Stomach (tissue), 8 donors: ENCODE measurements at regions not wholly inside any gene's neighbourhood (a gene's known extent, or its start where the extent isn't known, plus 50 kb on each side); places are given as distances from the start of the nearest gene placed in this dataset.

Experiments used
- DNase-seq, 2 donors: peaks; one replicate each; pipeline versions ENCODE4 v3.0.0 to v3.0.0-alpha.2; 2013 to 2019
- H3K27ac ChIP-seq, 5 donors: fragments of 200-600 bp in 4 of 5; sonication (generic) in 4 of 5; one replicate each; pipeline ENCODE4 v1.5.1; 2013 to 2019; ENCODE audit warnings: mild to moderate bottlenecking in 1 of 5, moderate library complexity in 1 of 5
- H3K27me3 ChIP-seq, 3 donors: fragments of 200-600 bp; sonication (generic); one replicate each; pipeline ENCODE4 v1.5.1; 2017 to 2019; ENCODE audit warnings: mixed run types in 1 of 3
- H3K36me3 ChIP-seq, 4 donors: fragments of 200-600 bp; sonication (generic); 1 replicate in 3 of 4; 2 replicates in 1 of 4; pipeline ENCODE4 v1.5.1; 2016 to 2019
- H3K4me1 ChIP-seq, 4 donors: fragments of 200-600 bp; sonication (generic); one replicate each; pipeline ENCODE4 v1.5.1; 2016 to 2019
- H3K4me3 ChIP-seq, 4 donors: fragments of 200-600 bp; sonication (generic) in 3 of 4; one replicate each; pipeline ENCODE4 v1.5.1; 2016 to 2019; ENCODE audit warnings: mild to moderate bottlenecking in 1 of 4
- H3K9me3 ChIP-seq, 4 donors: fragments of 200-600 bp; sonication (generic); one replicate each; pipeline ENCODE4 v1.5.1; 2016 to 2019
- CTCF ChIP-seq, 7 experiments: fragments of 450-650 bp in 4 of 7; fragments of 200-600 bp in 3 of 7; sonication (generic) in 3 of 7; IDR thresholded peaks; one replicate each; pipeline ENCODE4 v1.5.1; 2016 to 2019; ENCODE audit warnings: antibody characterized with exemption in 7 of 7, control low read depth in 2 of 7, mild to moderate bottlenecking in 1 of 7
- EP300 ChIP-seq: sonication (generic); formaldehyde crosslinking; IDR thresholded peaks from one replicate; pipeline ENCODE4 v1.6.1; 2017; ENCODE audit warnings: antibody characterized with exemption
- POLR2A ChIP-seq, 4 donors: fragments of 450-650 bp; IDR thresholded peaks; one replicate each; pipeline ENCODE4 v1.6.1; 2016; ENCODE audit warnings: antibody characterized with exemption in 4 of 4, control low read depth in 2 of 4, mild to moderate bottlenecking in 1 of 4, moderate library complexity in 1 of 4
- POLR2AphosphoS5 ChIP-seq, 3 donors: sonication (generic); formaldehyde crosslinking; IDR thresholded peaks; one replicate each; pipeline ENCODE4 v1.6.1; 2016; ENCODE audit warnings: antibody characterized with exemption in 3 of 3
- WGBS, 5 donors: extraction: QIAGEN DNeasy Blood & Tissue Kit in 3 of 5; methylation state at CpG; one replicate each; pipeline versions ENCODE4 v1.1.5 to v1.1.7; 2013 to 2018; 5-methylcytosine and 5-hydroxymethylcytosine counted together
- intact Hi-C: fragments of 100-400 bp; cut with DNase I; formaldehyde crosslinking; loops from one replicate; pipeline ENCODE4 v1.15.1; 2023; ENCODE audit warnings: low total_unique reads
- donor health status: healthy with polysubstance abuse.
- donor health status: Bipolar disorder and iron deficiency.
- donor health status: healthy.

- no peak for DNase-seq
- Histone ChIP-seq H3K27ac (no peak overlapping the region), H3K4me1 (no peaks in the 10 kb centered on the region), H3K9me3 (peaks cover 0 to 13% (median 9%) of the 10 kb centered on the region in 4 donors), H3K27me3 (no peaks in the 10 kb centered on the region), H3K36me3 (no peaks in the 10 kb centered on the region), H3K4me3 (no peak overlapping the region)
- no peak for TF ChIP-seq POLR2A (IDR thresholded peaks at IDR 0.05)
- intact Hi-C loops: no loop called here
- 85 to 100% (median 92%) methylated on average over 1 of the region's 1 CpG for WGBS, 5 donors
Measured at GRCh38 chr18:67301592-67301991, 214.9 kb downstream of the DSEL start.

- TF ChIP-seq CTCF (IDR thresholded peaks at IDR 0.05): no peak
- no peak for TF ChIP-seq POLR2A (IDR thresholded peaks at IDR 0.05)
- no peak for TF ChIP-seq POLR2AphosphoS5 (IDR thresholded peaks at IDR 0.05)
- no peak for TF ChIP-seq EP300
- Histone ChIP-seq H3K36me3 (no peaks in the 10 kb centered on the region), H3K27ac (no peak overlapping the region), H3K27me3 (no peaks in the 10 kb centered on the region), H3K4me3 (no peak overlapping the region), H3K9me3 (peaks cover 0 to 13% (median 9%) of the 10 kb centered on the region in 4 donors), H3K4me1 (no peaks in the 10 kb centered on the region)
- WGBS, 5 donors: 93 to 100% (median 94%) methylated on average over 4 of the region's 4 CpGs
- peak in 1 of 2 donors; percentile 7 for DNase-seq
- intact Hi-C loops: no loop called here
Measured at GRCh38 chr18:67300498-67300897, 216.0 kb downstream of the DSEL start.

GRCh38 chr18:67292814-67293213 lies 223.7 kb downstream of the DSEL start:
- Histone ChIP-seq H3K27ac (no peak overlapping the region), H3K4me1 (no peaks in the 10 kb centered on the region), H3K4me3 (no peak overlapping the region), H3K36me3 (no peaks in the 10 kb centered on the region), H3K27me3 (no peaks in the 10 kb centered on the region), H3K9me3 (no peaks in the 10 kb centered on the region)
- intact Hi-C loops: no loop called here
- 65 to 76% (median 73%) methylated on average over 3 of the region's 3 CpGs for WGBS, 5 donors
- TF ChIP-seq CTCF (IDR thresholded peaks at IDR 0.05): no peak
- TF ChIP-seq POLR2A (IDR thresholded peaks at IDR 0.05): no peak
- no peak for TF ChIP-seq POLR2AphosphoS5 (IDR thresholded peaks at IDR 0.05)
- TF ChIP-seq EP300: no peak
- DNase-seq: no peak

GRCh38 chr18:67290421-67290820 lies 226.1 kb downstream of the DSEL start:
- no peak for DNase-seq
- WGBS, 5 donors: 64 to 91% (median 76%) methylated on average over 4 of the region's 4 CpGs
- intact Hi-C loops: no loop called here
- no peak for TF ChIP-seq EP300
- TF ChIP-seq CTCF (IDR thresholded peaks at IDR 0.05): no peak
- TF ChIP-seq POLR2AphosphoS5 (IDR thresholded peaks at IDR 0.05): no peak
- no peak for TF ChIP-seq POLR2A (IDR thresholded peaks at IDR 0.05)
- no peak overlapping the region for H3K27ac ChIP-seq
- no peaks in the 10 kb centered on the region for H3K9me3 ChIP-seq
- peaks cover 0 to 5% (median 0%) of the 10 kb centered on the region in 3 donors for H3K27me3 ChIP-seq
- H3K4me1 ChIP-seq: no peaks in the 10 kb centered on the region
- no peak overlapping the region for H3K4me3 ChIP-seq
- no peaks in the 10 kb centered on the region for H3K36me3 ChIP-seq

GRCh38 chr18:67285583-67285982 lies 230.9 kb downstream of the DSEL start:
- intact Hi-C loops: no loop called here
- Histone ChIP-seq H3K9me3 (no peaks in the 10 kb centered on the region), H3K27ac (no peak overlapping the region), H3K36me3 (no peaks in the 10 kb centered on the region), H3K4me1 (no peaks in the 10 kb centered on the region), H3K4me3 (no peak overlapping the region), H3K27me3 (peaks cover 0 to 5% (median 0%) of the 10 kb centered on the region in 3 donors)
- 89 to 93% (median 91%) methylated on average over 2 of the region's 2 CpGs for WGBS, 5 donors
- DNase-seq: no peak
- TF ChIP-seq POLR2AphosphoS5 (IDR thresholded peaks at IDR 0.05): no peak
- no peak for TF ChIP-seq EP300
- TF ChIP-seq CTCF (IDR thresholded peaks at IDR 0.05): no peak
- no peak for TF ChIP-seq POLR2A (IDR thresholded peaks at IDR 0.05)
